Neutrophil (primary cell): ENCODE measurements at regions not wholly inside any gene's neighbourhood (a gene's known extent, or its start where the extent isn't known, plus 50 kb on each side); places are given as distances from the start of the nearest gene placed in this dataset.
"Not testable (repeated sequence)": the region's sequence is repeated elsewhere in the genome, so short reads cannot be mapped to it uniquely, and the experiment has no call there.

Experiments used
- H3K27ac ChIP-seq: fragments of 200-600 bp; sonication (generic); 2 replicates; pipeline ENCODE4 v1.5.1; 2016; ENCODE audit warnings: mild to moderate bottlenecking, moderate library complexity
- H3K27me3 ChIP-seq: fragments of 200-600 bp; sonication (generic); 2 replicates; pipeline ENCODE4 v1.6.0; 2016; ENCODE audit warnings: mild to moderate bottlenecking
- H3K36me3 ChIP-seq: fragments of 200-600 bp; sonication (generic); 2 replicates; pipeline ENCODE4 v1.5.1; 2017
- H3K4me1 ChIP-seq, 2 experiments: fragments of 200-600 bp in 1 of 2; sonication (generic) in 1 of 2; 1 replicate in 1 of 2; 2 replicates in 1 of 2; pipeline versions ENCODE4 v1.5.1 to v1.6.1; 2013 to 2016; ENCODE audit warnings: low read depth in 1 of 2, low read length in 1 of 2, mild to moderate bottlenecking in 1 of 2, moderate library complexity in 1 of 2; ENCODE audit not compliant: control insufficient read depth in 1 of 2, insufficient read depth in 1 of 2
- H3K4me3 ChIP-seq, 2 experiments: fragments of 200-600 bp in 1 of 2; sonication (generic) in 1 of 2; 1 replicate in 1 of 2; 2 replicates in 1 of 2; pipeline ENCODE4 v1.5.1; 2013 to 2016; ENCODE audit warnings: low read depth in 1 of 2, low read length in 1 of 2, mild to moderate bottlenecking in 1 of 2, moderate library complexity in 1 of 2
- H3K9me3 ChIP-seq: fragments of 200-600 bp; sonication (generic); 2 replicates; pipeline ENCODE4 v1.5.1; 2016
- TF ChIP-seq, protein P1 (sequence below): fragments of 200-600 bp; sonication (generic); IDR thresholded peaks from 2 replicates; pipeline ENCODE4 v1.5.1; 2016; ENCODE audit warnings: antibody characterized with exemption

- TF ChIP-seq, protein P1, sequence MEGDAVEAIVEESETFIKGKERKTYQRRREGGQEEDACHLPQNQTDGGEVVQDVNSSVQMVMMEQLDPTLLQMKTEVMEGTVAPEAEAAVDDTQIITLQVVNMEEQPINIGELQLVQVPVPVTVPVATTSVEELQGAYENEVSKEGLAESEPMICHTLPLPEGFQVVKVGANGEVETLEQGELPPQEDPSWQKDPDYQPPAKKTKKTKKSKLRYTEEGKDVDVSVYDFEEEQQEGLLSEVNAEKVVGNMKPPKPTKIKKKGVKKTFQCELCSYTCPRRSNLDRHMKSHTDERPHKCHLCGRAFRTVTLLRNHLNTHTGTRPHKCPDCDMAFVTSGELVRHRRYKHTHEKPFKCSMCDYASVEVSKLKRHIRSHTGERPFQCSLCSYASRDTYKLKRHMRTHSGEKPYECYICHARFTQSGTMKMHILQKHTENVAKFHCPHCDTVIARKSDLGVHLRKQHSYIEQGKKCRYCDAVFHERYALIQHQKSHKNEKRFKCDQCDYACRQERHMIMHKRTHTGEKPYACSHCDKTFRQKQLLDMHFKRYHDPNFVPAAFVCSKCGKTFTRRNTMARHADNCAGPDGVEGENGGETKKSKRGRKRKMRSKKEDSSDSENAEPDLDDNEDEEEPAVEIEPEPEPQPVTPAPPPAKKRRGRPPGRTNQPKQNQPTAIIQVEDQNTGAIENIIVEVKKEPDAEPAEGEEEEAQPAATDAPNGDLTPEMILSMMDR = no peak
- Histone ChIP-seq H3K4me3 (no peak overlapping the region), H3K27me3 (no peaks in the 10 kb centered on the region), H3K4me1 (no peaks in the 10 kb centered on the region), H3K9me3 (no peaks in the 10 kb centered on the region), H3K27ac (no peak overlapping the region), H3K36me3 (no peaks in the 10 kb centered on the region)
Measured at GRCh38 chr9:18324928-18325745, 148.8 kb upstream of the ADAMTSL1 start.

DNA sequence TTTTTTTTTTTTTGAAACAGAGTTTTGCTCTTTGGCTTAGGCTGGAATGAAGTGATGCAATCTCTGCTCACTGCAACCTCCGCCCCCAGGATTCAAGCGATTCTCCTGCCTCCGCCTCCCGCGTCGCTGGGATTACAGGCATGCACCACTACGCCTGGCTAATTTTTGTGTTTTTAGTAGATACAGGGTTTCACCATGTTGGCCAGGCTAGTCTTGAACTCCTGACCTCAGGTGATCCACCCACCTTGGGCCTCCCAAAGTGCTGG, 148.3 kb upstream of the ADAMTSL1 start:
- H3K27me3 ChIP-seq, H3K27ac ChIP-seq, H3K4me1 ChIP-seq, H3K9me3 ChIP-seq, H3K4me3 ChIP-seq, H3K36me3 ChIP-seq: not testable (repeated sequence)

GRCh38 chr9:18327121-18327520, 146.8 kb upstream of the ADAMTSL1 start:
- H3K4me1 ChIP-seq = no peaks in the 10 kb centered on the region
- no peak overlapping the region for H3K4me3 ChIP-seq
- H3K27me3 ChIP-seq = no peaks in the 10 kb centered on the region
- TF ChIP-seq, protein P1 = no peak
- H3K9me3 ChIP-seq = no peaks in the 10 kb centered on the region
- H3K27ac ChIP-seq = no peak overlapping the region
- H3K36me3 ChIP-seq = no peaks in the 10 kb centered on the region

DNA sequence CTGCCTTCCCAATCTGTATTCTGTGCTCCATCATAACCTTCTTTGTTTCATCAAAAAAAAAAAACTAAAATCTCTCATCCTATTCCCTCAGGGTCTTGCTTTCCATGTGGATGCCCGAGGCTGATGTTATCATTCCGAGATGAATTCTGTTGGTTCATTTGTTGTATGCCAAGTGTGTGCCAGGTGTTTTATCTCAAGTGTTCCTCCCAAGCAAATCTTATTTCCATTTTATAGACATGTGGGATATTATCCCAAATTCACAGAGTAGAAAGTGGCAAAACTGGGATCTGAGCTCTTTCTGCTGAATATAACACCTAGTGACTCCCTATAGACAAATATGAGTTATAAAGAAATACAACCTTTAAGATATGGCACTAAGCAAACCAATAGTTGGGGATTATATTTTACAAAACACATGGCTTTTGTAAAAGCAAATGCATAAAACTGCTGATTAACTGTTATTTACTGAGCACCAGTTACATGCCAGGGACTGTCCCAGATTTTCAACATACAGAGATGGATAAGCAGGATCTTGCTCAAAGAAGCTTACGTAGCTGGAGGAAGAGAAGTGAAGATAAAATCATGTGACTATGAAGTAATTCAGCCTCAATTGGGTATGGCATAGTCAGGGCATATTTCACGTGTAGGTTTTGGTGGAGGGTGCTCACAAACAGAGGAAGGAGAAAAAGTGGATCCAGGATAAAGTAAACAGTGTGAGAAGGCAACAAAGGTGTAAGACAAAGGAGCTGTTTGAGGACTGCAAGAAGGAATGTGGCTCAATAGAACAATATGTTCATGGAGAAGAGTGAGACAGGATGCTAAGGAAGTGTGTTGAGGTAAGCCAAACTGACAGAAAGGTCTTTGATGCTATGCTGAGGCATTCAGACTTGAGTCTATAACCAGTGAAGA, 143.3 kb upstream of the ADAMTSL1 start:
- no peaks in the 10 kb centered on the region for H3K36me3 ChIP-seq
- TF ChIP-seq, protein P1 = no peak

DNA sequence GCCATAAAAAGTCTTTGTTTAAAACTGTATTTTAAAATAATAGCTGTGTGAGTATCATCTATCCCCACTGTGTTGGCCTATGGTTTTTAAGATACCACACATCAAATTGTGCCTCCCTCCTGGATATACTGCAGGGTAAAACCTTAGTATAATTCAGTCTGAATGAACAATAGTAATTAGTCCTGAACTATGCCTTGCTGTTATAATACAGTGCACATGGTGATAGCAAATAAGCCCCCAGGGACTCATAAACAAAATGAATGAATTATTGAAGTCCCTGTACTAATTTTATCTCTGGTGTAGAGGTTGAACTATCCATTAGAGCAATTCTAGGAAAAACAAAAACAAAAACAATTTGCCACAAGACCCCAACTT, 142.7 kb upstream of the ADAMTSL1 start:
- TF ChIP-seq, protein P1 = no peak
- Histone ChIP-seq H3K4me1 (no peaks in the 10 kb centered on the region), H3K27ac (no peak overlapping the region), H3K36me3 (no peaks in the 10 kb centered on the region), H3K9me3 (no peaks in the 10 kb centered on the region), H3K27me3 (no peaks in the 10 kb centered on the region), H3K4me3 (no peak overlapping the region)

More for the DNA sequence above, 143.3 kb upstream of the ADAMTSL1 start:
- no peaks in the 10 kb centered on the region for H3K9me3 ChIP-seq
- no peaks in the 10 kb centered on the region for H3K27me3 ChIP-seq
- no peak overlapping the region for H3K27ac ChIP-seq
- no peak overlapping the region for H3K4me3 ChIP-seq
- no peaks in the 10 kb centered on the region for H3K4me1 ChIP-seq

GRCh38 chr9:18331808-18332209, 142.1 kb upstream of the ADAMTSL1 start:
- Histone ChIP-seq H3K36me3 (no peaks in the 10 kb centered on the region), H3K4me1 (no peaks in the 10 kb centered on the region), H3K27ac (no peak overlapping the region), H3K9me3 (no peaks in the 10 kb centered on the region), H3K4me3 (no peak overlapping the region), H3K27me3 (no peaks in the 10 kb centered on the region)
- TF ChIP-seq, protein P1 = no peak
